GM18907 (cell line): ENCODE measurements at regions not wholly inside any gene's neighbourhood (a gene's known extent, or its start where the extent isn't known, plus 50 kb on each side); places are given as distances from the start of the nearest gene placed in this dataset.

Experiments used
- ATAC-seq: cut with Tn5 transposase; IDR thresholded peaks from one replicate; pipeline ENCODE4 v1.9.1; 2021; ENCODE audit warnings: mild to moderate bottlenecking, moderate library complexity; ENCODE audit not compliant: unreplicated experiment

DNA sequence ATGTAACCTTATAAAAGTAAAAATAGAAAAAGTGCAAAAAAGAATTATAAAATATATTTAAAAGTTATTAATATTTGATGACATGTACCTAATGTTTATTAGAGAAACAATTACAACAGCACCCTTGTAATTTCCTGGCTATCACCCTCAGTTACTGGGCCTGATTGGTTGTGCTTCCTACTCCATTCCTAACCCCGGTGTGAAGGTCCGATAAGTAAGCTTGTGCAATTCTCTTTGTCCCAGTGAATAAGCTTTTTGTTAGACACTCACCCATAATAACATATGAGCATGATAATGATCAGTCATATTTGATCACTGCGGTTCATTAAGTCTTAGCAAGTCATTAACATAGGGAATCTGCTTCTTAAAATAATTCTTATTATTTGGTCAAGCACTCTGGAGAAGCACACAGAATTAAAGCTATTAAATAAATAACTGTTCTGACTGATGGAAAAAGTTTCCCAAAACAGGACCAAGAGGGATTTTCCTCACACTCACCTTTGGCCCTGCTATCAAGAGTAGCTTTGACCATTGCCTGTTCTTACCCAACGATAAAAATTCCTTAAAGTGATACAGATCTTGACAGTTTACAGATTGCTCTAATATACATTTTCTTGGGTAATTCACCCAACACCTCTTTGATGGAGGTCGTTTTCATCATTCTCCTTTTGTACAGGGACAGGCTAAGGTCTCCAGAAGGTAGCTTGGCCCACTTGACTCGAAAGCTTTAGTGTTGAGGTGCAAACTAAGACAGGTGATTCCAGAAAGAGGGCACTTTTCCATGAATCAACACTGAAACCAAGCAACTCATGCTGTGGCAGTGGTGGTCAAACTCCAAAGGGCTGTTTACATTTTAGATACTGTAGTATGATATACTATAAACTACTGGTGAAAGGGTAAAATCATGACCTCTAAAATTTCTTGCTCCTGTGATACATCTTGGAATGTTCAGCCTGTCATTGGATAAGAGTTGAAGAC is 543.0 kb upstream of the KCNMB2 start:
- no peak for ATAC-seq

DNA sequence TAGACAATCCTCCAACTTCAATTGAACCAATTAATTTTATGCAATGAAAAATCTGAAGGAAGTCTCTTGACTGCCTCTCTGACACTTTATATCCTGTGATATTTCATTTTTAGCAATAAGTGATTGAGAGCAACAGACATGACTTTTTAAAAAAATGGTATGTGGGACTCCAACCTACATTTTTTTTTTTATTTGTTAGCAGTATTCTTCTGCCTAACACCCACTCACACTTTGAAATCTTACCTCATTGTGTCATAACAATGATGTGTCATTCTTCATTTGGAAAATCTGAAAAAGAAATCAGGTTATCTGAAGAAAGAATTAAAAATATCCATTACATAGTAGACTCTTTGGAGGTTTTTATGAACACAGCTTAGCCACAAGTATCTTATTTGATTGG is 541.3 kb upstream of the KCNMB2 start:
- no peak for ATAC-seq

DNA sequence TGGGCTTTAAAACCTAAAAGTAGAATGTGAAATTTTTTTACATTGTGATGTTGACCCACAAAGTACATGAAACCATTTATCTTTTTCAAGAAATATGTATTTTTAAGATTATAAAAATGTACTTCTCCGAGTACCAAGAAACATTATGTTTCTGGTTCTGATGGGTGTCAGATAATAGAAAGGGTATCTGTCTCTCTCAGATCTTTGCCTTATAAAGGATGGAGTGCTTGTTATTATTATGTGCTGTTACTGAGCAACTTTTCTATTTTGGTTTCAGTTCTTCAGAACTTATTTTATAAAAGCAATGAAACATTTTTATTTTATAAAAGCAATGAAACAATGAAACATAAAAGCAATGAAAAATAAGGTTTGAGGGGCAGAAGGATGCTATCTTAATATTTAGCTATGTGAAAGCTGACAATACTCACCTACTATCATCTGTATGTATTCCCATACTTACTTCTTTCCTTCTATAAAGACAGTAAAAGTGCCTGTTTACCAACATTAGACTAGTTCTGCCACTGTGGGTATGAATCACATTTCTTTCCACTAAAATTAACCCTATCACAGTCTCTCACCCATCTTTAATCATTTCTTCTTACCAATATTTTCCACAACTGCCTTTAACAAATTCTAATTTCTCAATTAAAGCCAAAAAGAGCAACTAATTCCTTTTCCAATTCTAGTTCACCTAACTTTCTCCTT is 540.7 kb upstream of the KCNMB2 start:
- no peak for ATAC-seq

DNA sequence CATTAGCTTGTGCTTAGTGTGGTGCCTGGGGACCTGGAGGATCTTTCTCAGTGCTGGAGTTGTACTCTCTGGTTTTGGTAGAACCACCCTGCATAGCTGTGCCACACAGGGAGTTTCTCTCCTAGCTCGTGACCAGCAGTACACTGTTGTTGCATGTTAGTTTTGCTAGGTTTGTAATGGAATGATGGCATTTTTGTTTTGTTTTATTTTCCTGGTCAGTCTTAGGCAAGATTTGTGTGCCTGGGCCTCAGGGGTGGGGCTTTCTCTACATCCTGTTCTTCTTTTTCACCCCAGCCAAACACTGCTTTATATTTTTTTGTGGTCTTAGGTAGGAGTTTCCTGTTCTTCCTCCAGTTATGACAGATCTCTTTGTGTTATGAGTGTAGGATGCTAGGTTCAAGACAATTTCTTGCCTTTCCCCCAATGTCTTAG is 534.5 kb upstream of the KCNMB2 start:
- peak; percentile 96 for ATAC-seq

DNA sequence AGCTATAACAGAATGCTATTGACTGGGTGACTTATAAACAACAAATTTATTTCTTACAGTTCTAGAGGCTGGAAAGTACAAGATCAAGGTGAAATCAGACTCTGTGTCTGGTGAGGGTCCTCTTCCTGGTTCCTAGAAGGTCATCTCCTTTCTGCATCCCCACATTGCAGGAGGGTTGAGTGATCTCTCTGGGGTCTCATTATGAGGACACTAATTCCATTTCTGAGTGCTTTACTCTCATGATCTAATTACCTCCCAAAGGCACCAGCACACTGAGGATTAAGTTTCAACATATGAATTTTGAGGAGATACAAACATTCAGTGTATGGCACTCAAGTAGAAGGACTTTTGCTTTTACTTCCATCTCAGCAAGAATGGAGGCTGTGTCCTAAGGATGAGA is 534.1 kb upstream of the KCNMB2 start:
- no peak for ATAC-seq

DNA sequence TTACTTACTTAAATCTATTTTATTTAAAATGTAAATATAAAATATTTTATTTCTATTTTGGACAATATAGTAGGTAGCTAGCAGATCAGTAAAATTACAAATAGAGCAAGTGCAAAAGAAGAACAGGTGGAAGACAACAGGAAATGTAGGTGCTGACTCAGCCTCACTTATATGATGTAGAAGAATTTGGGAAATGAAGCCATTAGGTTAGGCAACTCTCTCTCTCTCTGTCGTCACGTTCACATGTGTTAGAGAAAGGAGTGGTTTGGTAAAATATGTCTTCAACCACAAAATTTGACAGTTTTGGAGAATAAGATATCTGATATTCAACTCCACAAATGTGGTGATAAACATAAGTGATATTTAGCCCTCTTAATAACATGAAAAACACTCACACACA is 532.5 kb upstream of the KCNMB2 start:
- no peak for ATAC-seq

DNA sequence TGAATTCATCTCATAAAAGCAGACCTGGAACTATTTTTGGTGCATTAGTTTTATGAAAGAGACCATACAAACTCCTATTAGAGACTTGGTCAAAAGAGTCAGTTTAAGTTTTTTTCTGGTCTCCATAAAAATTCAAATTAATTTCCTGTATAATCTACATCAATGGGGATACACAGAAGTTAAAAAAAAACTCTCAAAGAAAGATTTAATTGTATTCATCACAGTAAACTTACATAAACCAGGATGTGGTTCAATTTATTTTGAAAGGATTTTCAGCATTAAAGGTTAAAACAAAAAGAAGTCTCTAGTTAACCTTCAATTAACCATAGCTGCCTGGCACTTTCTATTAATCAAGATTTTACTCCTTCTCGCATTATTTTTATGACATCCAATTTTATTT is 530.3 kb upstream of the KCNMB2 start:
- ATAC-seq = no peak

DNA sequence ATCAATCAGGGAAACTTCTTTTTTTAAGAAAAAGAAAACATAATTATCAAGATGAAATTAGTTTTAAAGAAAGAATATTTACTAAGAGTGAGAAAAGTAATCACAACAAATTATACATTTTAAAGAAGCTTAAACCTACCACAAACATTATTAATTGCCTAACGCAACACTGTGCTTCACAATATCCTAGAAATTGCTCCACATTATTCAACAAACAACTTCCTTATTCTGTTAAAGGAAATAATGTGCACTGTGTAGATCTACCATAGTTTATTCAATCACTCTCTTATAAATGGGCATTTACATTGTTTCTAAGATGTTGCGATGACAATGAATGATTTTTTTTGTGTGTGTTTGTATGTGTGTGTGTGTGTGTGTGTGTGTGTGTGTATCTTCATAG is 525.9 kb upstream of the KCNMB2 start:
- ATAC-seq = no peak

DNA sequence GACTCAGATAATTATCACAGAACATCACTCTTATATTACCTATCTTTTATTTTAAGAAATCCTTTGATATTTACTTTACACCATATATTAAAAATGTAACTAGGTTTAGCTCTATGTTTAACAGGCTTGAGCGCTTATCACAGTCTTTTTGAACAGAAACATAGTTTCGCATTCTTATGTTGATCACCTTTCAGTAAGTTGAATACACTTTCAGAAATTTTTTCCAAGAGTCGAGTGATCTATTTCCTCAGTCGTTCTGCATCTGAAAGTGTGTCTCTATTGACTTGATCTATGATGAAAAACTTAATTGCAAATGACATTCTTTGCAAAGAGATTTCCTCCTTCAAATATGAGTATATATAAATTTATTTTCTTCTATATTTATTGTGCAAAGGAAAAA is 516.6 kb upstream of the KCNMB2 start:
- ATAC-seq = no peak

DNA sequence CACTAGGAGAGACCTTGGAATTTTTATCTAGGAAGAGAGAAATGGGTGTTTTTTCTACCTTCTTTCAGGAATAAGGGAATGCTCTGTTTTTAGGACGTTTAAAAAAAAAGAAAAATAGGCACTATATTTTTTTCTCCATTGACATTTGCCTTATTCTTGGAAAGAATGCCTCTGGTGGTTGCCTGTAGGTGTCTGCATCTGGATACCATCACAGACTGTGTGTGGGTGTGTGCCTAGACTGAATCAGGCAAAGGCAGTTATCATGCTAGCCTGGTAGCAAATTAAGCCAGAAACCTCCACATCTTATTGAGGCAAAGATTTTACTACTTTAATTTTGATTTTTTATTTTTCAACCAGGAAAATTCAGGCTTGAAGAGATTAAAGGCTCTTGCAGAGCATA is 513.6 kb upstream of the KCNMB2 start:
- no peak for ATAC-seq

DNA sequence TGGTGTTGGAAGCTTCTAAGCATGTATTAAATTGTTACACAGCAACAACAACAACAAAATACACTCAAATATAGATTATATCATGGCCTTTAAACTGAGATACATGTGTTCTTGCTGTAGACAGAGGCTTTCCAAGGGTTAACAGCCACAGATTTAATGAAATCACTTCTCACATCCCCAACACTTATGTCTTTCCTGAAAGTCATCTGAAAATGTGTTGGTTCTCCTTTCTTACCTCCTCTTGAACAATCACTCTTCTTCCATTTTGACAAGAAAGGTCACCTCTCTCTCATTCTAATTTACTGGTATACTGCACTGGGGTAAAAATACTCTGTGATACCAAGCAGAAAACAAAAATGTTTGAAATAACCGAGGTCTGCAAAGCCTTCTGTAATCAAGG is 507.3 kb upstream of the KCNMB2 start:
- no peak for ATAC-seq

DNA sequence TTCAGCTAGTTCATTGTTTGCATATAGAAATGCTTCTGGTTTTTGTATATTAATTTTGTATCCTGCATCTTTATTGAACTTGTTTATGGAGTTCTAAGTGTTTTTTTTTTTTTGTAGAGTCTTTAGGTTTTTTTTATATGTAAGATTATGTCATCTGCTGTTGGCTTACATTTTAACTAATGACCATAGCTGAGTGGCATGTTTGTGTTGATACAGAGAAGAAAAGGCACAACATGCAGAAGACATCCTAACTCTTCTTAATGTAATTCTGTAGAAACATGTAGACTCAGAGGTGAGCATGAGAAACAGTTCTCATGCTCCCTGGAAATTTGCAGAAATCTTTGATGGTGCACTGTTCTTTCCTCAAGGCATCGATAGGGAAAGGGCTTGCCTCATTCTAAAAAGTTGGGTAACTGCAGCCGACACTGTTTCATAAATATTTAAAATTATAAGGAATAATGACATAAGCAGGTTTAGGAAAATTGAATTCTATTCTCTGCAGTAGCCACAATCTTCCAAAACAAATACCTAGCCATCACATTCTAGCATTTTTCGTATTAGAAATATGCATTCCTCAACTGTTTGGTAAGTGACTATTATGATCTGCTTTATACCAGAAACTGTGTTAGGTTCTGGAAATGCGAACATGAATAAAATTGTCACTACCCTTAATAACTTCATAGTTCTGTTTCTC is 499.6 kb upstream of the KCNMB2 start:
- no peak for ATAC-seq

DNA sequence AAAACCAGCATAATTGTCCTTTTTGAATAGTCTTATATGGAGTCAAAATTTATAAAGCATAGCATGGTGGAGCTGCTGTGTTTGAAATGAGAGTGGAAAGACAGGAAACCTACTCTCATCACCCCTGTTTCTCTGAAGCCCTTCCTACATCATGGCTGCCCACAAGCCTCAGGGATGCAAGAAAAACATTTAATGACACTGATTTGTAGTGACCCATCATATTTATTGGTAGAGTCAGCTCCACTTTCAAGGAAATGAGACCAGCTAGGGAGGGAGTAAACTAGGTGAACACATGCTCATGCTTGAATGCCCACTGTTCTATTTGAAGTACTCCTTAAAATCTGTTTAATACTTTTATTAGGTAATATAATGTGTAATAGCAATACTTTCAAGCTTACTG is 494.3 kb upstream of the KCNMB2 start:
- no peak for ATAC-seq

DNA sequence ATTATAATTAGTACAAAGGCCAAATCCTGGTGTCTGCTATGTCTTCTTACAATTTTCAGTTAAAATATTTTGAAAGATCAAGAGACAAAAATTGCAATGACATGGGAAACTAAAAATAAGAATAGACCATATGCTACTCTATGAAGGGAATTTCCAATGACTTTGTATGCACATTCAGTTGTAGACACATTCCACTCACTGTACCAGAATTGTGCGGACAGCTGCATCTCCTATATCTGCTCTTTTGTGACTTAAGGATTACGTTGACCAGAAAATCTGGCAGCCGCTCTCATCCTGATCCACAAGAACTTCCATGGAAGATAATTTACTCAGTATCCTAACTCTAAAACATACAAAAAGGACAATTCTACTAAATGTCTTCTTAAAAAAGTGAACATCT is 493.9 kb upstream of the KCNMB2 start:
- no peak for ATAC-seq

DNA sequence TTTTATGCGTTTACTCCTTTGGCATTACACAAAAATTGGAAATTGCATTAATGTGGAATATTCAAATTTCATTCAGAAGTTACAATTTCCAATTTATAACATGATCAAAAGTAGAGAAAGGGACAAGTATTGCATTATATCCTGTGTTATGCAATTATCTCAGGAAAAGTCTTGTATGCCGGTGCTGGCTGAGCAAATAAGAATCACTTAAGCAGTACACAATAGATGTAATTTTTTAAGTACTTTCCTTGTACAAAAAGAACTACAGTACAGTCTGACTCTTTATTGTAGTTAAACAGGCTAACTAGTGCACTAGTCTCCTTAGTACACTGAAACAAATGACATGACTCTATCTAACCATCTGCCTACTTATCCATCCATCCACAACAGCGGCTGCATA is 493.2 kb upstream of the KCNMB2 start:
- no peak for ATAC-seq

DNA sequence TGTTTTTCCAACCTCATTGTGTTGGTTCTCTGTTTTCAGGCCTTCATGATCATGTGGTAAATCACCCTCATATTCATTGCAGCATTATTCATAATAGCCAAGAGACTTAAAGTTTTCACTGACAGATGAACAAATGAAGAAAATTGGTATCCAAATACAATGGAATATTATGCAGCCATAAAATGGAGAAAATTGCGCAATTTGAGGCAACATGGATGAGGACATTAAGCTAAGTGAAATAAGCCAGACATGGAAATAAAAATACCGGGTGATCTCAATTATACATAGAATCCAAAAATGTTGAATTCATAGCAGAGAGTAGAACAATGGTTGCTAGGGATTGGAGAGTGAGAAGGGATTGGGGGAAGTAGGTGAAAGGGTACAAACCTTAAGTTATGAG is 491.9 kb upstream of the KCNMB2 start:
- ATAC-seq = no peak

DNA sequence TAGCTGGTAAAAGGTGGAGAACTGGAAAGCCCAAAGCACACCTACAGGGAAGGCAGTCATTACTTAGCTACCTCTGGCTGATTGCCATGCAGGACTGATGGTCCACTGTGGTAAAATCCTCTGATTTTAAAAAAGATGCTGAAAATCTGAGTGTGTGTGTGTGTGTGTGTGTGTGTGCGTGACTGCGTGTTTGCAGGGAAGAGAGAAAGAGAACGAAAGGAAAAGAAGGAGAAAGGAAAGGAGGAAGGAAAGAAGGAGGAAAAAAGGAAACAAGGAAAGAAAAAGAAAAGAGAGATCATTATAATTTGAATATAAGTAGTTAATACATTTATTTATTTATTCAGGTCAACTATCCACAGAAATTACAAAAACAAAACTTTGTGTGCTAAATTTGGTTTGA is 488.7 kb upstream of the KCNMB2 start:
- ATAC-seq = no peak

DNA sequence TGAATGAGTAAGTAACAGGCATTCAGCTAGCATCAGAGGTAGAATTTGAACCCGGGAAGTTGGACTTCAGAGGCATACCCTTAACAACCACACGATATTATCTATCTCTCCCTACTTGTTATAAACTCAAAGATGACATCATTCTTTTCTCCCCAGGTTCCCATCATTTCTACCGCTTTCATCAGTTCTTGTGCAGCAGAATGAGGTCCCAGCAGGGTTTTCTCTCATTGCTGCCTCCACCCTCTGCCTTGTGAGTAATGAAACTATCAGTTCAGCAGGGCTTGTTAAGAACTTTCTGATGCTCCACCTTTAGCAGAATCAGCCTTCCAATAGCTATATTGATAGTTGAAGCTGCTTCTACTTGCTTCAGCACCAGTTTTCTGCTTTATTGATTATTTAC is 487.5 kb upstream of the KCNMB2 start:
- no peak for ATAC-seq

DNA sequence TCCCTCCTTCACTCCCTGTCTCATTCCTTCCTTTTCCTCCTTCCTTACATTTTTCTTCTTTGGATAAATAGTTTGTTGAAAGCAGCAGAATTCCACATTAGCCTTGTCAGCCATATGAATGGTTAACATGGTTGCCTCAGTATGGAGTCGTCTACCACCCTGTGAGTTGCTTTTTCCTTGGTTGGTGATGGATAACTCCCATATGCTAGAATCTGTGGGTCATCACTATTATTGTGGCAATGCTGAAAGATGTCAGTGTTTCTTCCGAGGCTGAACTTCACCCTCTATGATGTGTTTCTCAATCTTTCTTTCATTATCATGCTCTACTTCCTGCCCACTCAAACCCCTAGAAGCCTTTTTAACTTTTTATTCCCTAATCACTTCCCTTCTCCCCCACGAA is 481.8 kb upstream of the KCNMB2 start:
- no peak for ATAC-seq

DNA sequence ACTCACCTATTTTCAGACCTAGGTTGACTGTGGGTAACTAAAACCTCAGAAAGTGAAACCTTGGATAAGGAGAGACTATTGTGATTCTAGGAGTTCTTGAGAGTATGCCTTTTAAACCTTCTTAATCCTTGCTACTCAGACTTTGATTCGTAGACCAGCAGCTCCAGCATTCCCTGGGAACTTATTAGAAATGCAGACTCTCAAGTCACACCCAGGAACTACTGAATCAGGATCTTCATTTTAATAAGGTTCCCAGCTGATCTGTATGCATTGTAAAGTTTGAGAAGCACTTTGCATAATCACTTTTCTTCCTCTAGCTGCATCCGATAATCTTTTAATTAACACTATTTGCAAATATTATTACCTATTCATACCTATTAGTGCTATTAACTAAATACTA is 480.3 kb upstream of the KCNMB2 start:
- ATAC-seq = no peak

DNA sequence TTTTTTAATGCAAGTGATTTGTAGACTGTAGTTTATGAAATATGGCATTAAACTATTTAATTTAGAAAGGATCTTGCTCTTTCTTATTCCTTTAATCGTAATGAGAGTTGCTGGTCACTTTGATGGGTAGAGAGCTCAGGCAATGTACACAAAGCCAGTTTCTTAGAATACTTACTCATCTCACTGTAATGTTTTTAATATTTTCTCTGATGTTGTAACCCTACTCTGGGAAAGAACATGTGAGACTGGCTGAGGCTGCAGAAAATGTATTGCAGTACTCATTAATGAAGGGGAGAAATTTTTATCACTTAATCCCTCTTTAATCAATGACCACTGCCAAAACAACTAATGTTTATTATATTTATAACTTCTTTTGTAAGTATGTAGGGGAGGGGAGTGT is 479.4 kb upstream of the KCNMB2 start:
- no peak for ATAC-seq

DNA sequence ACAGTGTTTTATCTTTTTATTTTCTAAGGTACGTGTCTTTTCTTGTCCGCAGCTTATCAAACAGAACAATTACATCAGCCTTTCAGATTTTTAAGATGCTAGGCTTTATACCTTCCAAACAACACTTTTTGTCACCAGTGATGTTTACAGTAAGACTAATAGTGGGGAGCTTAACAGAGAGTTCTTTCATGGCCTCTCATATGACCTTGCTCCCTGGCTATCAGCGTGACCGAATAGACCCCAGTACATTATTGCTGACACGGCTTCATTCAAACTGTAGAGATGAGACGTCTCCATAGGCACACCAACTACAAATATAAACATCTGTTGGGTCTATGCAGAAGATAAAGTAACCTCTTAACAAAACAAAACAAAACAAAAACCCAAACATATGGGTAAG is 477.6 kb upstream of the KCNMB2 start:
- ATAC-seq = no peak
